ENCODE measurements at regions not wholly inside any gene's neighbourhood (a gene's known extent, or its start where the extent isn't known, plus 50 kb on each side); places are given as distances from the start of the nearest gene placed in this dataset.

DNA sequence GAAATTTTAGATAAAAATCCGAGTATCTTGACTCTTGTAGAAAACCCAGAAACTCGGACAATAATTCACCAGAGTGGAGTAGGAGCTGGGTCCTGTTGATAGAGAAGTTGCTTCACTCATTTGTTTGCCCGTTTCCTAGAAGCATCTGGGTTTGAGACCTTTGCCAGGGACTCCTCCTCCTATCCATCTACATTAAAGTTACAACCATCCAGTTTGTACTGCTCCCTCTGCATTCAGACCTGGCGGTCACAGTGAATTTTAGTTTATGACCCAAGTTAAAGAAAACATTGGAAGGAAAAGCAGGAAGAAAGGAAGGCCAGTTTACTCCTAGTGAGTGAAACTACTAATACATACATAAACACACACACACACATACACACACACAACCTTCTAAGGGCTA is 64.6 kb downstream of the CLDN17 start:
- H3K4ac ChIP-seq (ENCODE audit: low read depth, low read length): no peak overlapping the region
- dilution Hi-C loops (cut with HindIII; ENCODE audit: low sequenced_read_pairs, unreplicated experiment) (no loop called here), intact Hi-C loops (cut with micrococcal nuclease) (no loop called here), in situ Hi-C loops (cut with MboI; ENCODE audit: low sequenced_read_pairs) (no loop called here)
- H2BK20ac ChIP-seq (ENCODE audit: low read depth, low read length): no peak overlapping the region
- H4K8ac ChIP-seq (ENCODE audit: low read depth in 2 of 2, low read length in 2 of 2): no peak overlapping the region
- H2AFZ ChIP-seq (replicated peaks; ENCODE audit: low read length, poor library complexity): no peak overlapping the region
- H4K20me1 ChIP-seq (ENCODE audit: insufficient read depth, low read length): no peaks in the 10 kb centered on the region
- POLR2A ChIA-PET (ENCODE audit: unreplicated experiment): interaction anchor here (0.6 kb wide), 1 partner anchor 929 kb away, joined by 4 read pairs; no protein-coding TSS in a partner anchor
- no peak overlapping the region for H3K18ac ChIP-seq (ENCODE audit: low read depth, low read length)
- no TSS peak for BruUV-seq (replicated peaks)
- no peak overlapping the region for H3K14ac ChIP-seq (replicated peaks; ENCODE audit: low read depth, low read length)
- no peak overlapping the region for H3K56ac ChIP-seq (ENCODE audit: extremely low read depth, insufficient read depth, low read length)
- H3K4me1 ChIP-seq (ENCODE audit: control insufficient read depth, insufficient read depth, low read length): no peaks in the 10 kb centered on the region
- no peak overlapping the region for H4K91ac ChIP-seq (ENCODE audit: insufficient read depth, low read depth, low read length)
- H3K23ac ChIP-seq (ENCODE audit: low read depth, low read length): no peak overlapping the region
- H3K4me2 ChIP-seq (ENCODE audit: low read depth, low read length): no peak overlapping the region
- no peak overlapping the region for H2BK120ac ChIP-seq (ENCODE audit: low read depth, low read length)
- H2BK15ac ChIP-seq (ENCODE audit: low read depth, low read length): no peak overlapping the region
- H3K36me3 ChIP-seq (ENCODE audit: control insufficient read depth, insufficient read depth, low read length): no peaks in the 10 kb centered on the region
- ATAC-seq (ENCODE audit: low read depth) (no peak), DNase-seq (no peak)
- TF ChIP-seq, protein P1, sequence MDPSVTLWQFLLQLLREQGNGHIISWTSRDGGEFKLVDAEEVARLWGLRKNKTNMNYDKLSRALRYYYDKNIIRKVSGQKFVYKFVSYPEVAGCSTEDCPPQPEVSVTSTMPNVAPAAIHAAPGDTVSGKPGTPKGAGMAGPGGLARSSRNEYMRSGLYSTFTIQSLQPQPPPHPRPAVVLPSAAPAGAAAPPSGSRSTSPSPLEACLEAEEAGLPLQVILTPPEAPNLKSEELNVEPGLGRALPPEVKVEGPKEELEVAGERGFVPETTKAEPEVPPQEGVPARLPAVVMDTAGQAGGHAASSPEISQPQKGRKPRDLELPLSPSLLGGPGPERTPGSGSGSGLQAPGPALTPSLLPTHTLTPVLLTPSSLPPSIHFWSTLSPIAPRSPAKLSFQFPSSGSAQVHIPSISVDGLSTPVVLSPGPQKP (IDR thresholded peaks at IDR 0.05; ENCODE audit: borderline replicate concordance, low read depth, low read length): no peak
- no CpG with 5 or more reads among the region's 4 CpGs for WGBS, 2 experiments (ENCODE audit: extremely low coverage in 2 of 2, insufficient read length in 1 of 2)
- no peak overlapping the region for H4K5ac ChIP-seq (ENCODE audit: low read depth, low read length)
- H3K9ac ChIP-seq (ENCODE audit: low read depth, low read length): no peak overlapping the region
- no peaks in the 10 kb centered on the region for H3K9me1 ChIP-seq (ENCODE audit: insufficient read depth, low read length)
- no peak overlapping the region for H2AK5ac ChIP-seq (ENCODE audit: low read depth, low read length)
- no peak overlapping the region for H2AK9ac ChIP-seq (replicated peaks; ENCODE audit: low read depth, low read length, poor library complexity)
- H3K79me1 ChIP-seq (ENCODE audit: low read depth in 1 of 2, low read length in 2 of 2): no peaks in the 10 kb centered on the region
- no peak overlapping the region for H3K4me3 ChIP-seq (ENCODE audit: insufficient read depth, low read depth, low read length)
- no peak overlapping the region for H2BK5ac ChIP-seq (ENCODE audit: low read depth, low read length, poor library complexity, severe bottlenecking)
- H3K27ac ChIP-seq (ENCODE audit: insufficient read depth, low read length): no peak overlapping the region
- CTCF ChIA-PET: no interaction called here
- H3K27me3 ChIP-seq (ENCODE audit: control insufficient read depth, insufficient read depth, low read length): no peaks in the 10 kb centered on the region
- peaks cover 4% of the 10 kb centered on the region for H3K9me3 ChIP-seq (ENCODE audit: control insufficient read depth, insufficient read depth, low read length)
